CD4-positive, alpha-beta T cell (primary cell): ENCODE measurements at regions not wholly inside any gene's neighbourhood (a gene's known extent, or its start where the extent isn't known, plus 50 kb on each side); places are given as distances from the start of the nearest gene placed in this dataset.

Experiments used
- ATAC-seq: fragments of 200-7000 bp; cut with Tn5 transposase; one replicate; pipeline ENCODE4 v1.10.0; 2022; ENCODE audit warnings: mild to moderate bottlenecking; ENCODE audit not compliant: poor library complexity
- CTCF ChIA-PET: fragments of 350-600 bp; sonication (Branson Sonifier 250); formaldehyde crosslinking; loops from one replicate; lab custom pipeline; 2021; ENCODE audit warnings: antibody characterized with exemption, inconsistent platforms; lab: Charles Lee
- POLR2A ChIA-PET: fragments of 350-600 bp; sonication (Branson Sonifier 250); formaldehyde crosslinking; loops from one replicate; lab custom pipeline; 2021; ENCODE audit warnings: antibody characterized with exemption, inconsistent platforms; lab: Charles Lee
- DNase-seq, 14 experiments: peaks; one replicate each; pipeline ENCODE4 v3.0.0-alpha.2; 2013 to 2020; ENCODE audit warnings: mixed read lengths in 2 of 14
- H3K27ac ChIP-seq, 2 donors: one replicate each; pipeline versions ENCODE4 v1.5.1 to v1.7.0; 2013; ENCODE audit warnings: low read length in 2 of 2, low read depth in 1 of 2, mild to moderate bottlenecking in 1 of 2
- H3K27me3 ChIP-seq, 2 experiments: 1 replicate in 1 of 2; 2 replicates in 1 of 2; pipeline versions ENCODE4 v1.6.1 to v1.7.0; 2013; ENCODE audit warnings: low read length in 2 of 2, control low read depth in 1 of 2, mild to moderate bottlenecking in 1 of 2, moderate library complexity in 1 of 2; ENCODE audit not compliant: insufficient read depth in 2 of 2, control insufficient read depth in 1 of 2
- H3K36me3 ChIP-seq: one replicate; pipeline ENCODE4 v1.6.1; 2013; ENCODE audit warnings: low read length, control low read depth; ENCODE audit not compliant: insufficient read depth
- H3K4me1 ChIP-seq: one replicate; pipeline ENCODE4 v1.6.1; 2013; ENCODE audit warnings: low read length, control low read depth; ENCODE audit not compliant: insufficient read depth
- H3K4me3 ChIP-seq: one replicate; pipeline ENCODE4 v1.5.1; 2013; ENCODE audit warnings: mild to moderate bottlenecking, low read length, moderate library complexity
- H3K9me3 ChIP-seq, 2 experiments: 1 replicate in 1 of 2; 2 replicates in 1 of 2; pipeline versions ENCODE4 v1.6.1 to v1.7.0; 2013; ENCODE audit warnings: low read length in 2 of 2, mild to moderate bottlenecking in 2 of 2, control low read depth in 1 of 2, moderate library complexity in 1 of 2; ENCODE audit not compliant: control insufficient read depth in 1 of 2, insufficient read depth in 1 of 2
- H3K27ac Mint-ChIP-seq: one replicate; pipeline ENCODE4 v1.8.0; 2020; ENCODE audit warnings: mixed read lengths
- H3K27me3 Mint-ChIP-seq: one replicate; pipeline ENCODE4 v1.8.0; 2021; ENCODE audit warnings: mixed read lengths
- H3K36me3 Mint-ChIP-seq: one replicate; pipeline ENCODE4 v1.8.0; 2021; ENCODE audit warnings: low read depth, mixed read lengths
- H3K4me1 Mint-ChIP-seq: one replicate; pipeline ENCODE4 v1.8.0; 2021; ENCODE audit warnings: low read depth, mixed read lengths
- H3K4me3 Mint-ChIP-seq: one replicate; pipeline ENCODE4 v1.8.0; 2020; ENCODE audit warnings: mild to moderate bottlenecking, mixed read lengths
- H3K9me3 Mint-ChIP-seq: one replicate; pipeline ENCODE4 v1.8.0; 2020; ENCODE audit warnings: mixed read lengths
- intact Hi-C, 2 experiments: fragments of 100-400 bp; cut with DNase I in 1 of 2; cut with micrococcal nuclease in 1 of 2; formaldehyde crosslinking; loops; one replicate each; pipeline versions ENCODE4 v1.15.1 to v1.9.0; 2023 to 2025; cut with DNase I, micrococcal nuclease
- TF ChIP-seq, protein P1 (sequence below): fragments of 200-600 bp; IDR thresholded peaks from one replicate; pipeline ENCODE4 v1.8.0; 2022; ENCODE audit warnings: antibody characterized with exemption, mild to moderate bottlenecking

DNA sequence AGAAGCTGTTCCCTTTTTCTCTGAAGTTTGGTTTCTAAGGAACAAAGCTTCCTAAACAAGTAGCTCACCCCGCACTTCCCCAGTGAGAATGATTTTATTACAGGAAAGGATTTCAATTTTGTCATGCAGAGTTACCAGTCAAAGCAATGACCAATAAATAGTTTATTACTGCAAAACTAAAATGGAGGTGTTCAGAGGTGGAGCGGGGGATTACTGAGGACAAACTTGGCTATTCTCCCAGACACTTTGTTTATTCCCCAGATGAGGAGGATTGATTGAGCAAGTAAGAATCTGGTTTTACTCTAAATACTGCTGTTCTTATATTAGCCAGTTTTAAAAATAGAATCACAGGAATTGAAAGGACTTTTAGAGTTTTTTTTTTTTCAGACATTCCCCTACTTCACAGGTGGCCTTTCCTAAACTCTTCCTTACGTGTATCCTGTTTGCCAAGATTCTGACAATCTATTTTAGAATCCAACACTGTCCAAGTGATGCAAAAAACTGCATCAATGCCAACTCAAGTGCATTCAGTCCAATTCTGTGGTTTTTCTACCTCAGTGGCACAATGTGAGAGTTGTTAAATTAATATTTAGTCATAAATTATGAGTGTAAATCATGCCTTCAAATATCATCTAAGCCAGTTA, 136.1 kb downstream of the TNFSF18 start:
- intact Hi-C loops: loop anchor here in 1 of 2 experiments (5.0 kb wide), 1 partner anchor 37 kb away; no protein-coding TSS in a partner anchor
- Histone ChIP-seq H3K36me3 (no peaks in the 10 kb centered on the region), H3K27me3 (no peaks in the 10 kb centered on the region), H3K27ac (no peak overlapping the region), H3K4me1 (no peaks in the 10 kb centered on the region), H3K4me3 (no peak overlapping the region), H3K9me3 (peaks cover 7 to 12% of the 10 kb centered on the region in 2 experiments)
- TF ChIP-seq, protein P1, sequence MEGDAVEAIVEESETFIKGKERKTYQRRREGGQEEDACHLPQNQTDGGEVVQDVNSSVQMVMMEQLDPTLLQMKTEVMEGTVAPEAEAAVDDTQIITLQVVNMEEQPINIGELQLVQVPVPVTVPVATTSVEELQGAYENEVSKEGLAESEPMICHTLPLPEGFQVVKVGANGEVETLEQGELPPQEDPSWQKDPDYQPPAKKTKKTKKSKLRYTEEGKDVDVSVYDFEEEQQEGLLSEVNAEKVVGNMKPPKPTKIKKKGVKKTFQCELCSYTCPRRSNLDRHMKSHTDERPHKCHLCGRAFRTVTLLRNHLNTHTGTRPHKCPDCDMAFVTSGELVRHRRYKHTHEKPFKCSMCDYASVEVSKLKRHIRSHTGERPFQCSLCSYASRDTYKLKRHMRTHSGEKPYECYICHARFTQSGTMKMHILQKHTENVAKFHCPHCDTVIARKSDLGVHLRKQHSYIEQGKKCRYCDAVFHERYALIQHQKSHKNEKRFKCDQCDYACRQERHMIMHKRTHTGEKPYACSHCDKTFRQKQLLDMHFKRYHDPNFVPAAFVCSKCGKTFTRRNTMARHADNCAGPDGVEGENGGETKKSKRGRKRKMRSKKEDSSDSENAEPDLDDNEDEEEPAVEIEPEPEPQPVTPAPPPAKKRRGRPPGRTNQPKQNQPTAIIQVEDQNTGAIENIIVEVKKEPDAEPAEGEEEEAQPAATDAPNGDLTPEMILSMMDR: no peak
- Mint-ChIP-seq H3K27ac (no peak overlapping the region), H3K4me1 (peaks cover 1% of the 10 kb centered on the region), H3K4me3 (no peak overlapping the region), H3K36me3 (no peaks in the 10 kb centered on the region), H3K27me3 (no peaks in the 10 kb centered on the region), H3K9me3 (peaks cover 3% of the 10 kb centered on the region)
- ChIA-PET POLR2A (no interaction called here), CTCF (no interaction called here)
- DNase-seq: no peak
- no peak for ATAC-seq

DNA sequence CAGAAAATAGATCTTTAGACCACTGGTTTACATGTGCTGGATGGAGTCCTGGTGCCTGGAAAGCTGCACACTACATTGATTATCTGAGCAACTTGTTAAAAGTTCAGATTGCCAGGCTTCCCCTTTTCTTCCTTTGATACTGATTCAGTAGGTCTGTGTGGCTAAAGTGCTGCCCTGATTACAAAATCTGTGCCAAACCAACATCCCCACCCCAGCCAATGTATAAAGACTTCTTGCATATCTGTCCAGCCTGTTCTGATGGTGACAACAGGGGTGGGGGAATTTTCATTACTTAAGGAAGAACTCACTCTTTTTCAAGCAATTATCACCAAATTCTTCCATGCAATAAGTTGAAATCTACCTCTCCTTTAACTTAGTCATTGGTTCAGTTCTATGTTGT, 135.5 kb downstream of the TNFSF18 start:
- Histone ChIP-seq H3K9me3 (peaks cover 7 to 12% of the 10 kb centered on the region in 2 experiments), H3K4me1 (no peaks in the 10 kb centered on the region), H3K4me3 (no peak overlapping the region), H3K27me3 (no peaks in the 10 kb centered on the region), H3K27ac (no peak overlapping the region), H3K36me3 (no peaks in the 10 kb centered on the region)
- no peak for ATAC-seq
- intact Hi-C loops: loop anchor here in 1 of 2 experiments (5.0 kb wide), 1 partner anchor 38 kb away; no protein-coding TSS in a partner anchor
- H3K36me3 Mint-ChIP-seq: no peaks in the 10 kb centered on the region
- no peak overlapping the region for H3K27ac Mint-ChIP-seq
- H3K9me3 Mint-ChIP-seq: peaks cover 3% of the 10 kb centered on the region
- TF ChIP-seq, protein P1: no peak
- DNase-seq: no peak
- H3K27me3 Mint-ChIP-seq: no peaks in the 10 kb centered on the region
- CTCF ChIA-PET: no interaction called here
- H3K4me3 Mint-ChIP-seq: no peak overlapping the region
- no peaks in the 10 kb centered on the region for H3K4me1 Mint-ChIP-seq
- POLR2A ChIA-PET: no interaction called here

DNA sequence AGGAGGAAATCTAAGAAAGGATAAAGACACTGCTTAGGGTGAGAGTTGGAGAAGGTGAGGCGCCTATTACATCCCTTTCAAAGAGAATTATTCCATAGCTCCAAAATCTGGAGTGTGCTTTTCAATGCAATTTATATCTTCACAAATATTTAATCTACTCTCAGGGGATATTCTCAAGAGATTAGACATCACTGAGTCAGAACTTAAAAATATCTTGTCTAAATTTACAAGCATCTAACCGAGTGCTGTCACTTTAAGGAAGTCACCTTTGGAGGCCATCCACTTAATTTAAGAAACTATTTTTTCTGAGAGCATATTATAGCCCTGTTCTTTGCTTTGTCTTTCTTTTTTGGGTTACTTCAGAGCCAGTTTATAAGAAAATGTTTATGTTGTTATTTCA, 134.6 kb downstream of the TNFSF18 start:
- no peak for DNase-seq
- Histone ChIP-seq H3K4me1 (no peaks in the 10 kb centered on the region), H3K4me3 (no peak overlapping the region), H3K27me3 (no peaks in the 10 kb centered on the region), H3K9me3 (peaks cover 7 to 12% of the 10 kb centered on the region in 2 experiments), H3K36me3 (no peaks in the 10 kb centered on the region), H3K27ac (no peak overlapping the region)
- no peak overlapping the region for H3K4me3 Mint-ChIP-seq
- TF ChIP-seq, protein P1: no peak
- CTCF ChIA-PET: no interaction called here
- intact Hi-C loops: loop anchor here in 1 of 2 experiments (5.0 kb wide), 1 partner anchor 39 kb away; no protein-coding TSS in a partner anchor
- no peak overlapping the region for H3K27ac Mint-ChIP-seq
- POLR2A ChIA-PET: no interaction called here
- ATAC-seq: no peak
- no peaks in the 10 kb centered on the region for H3K36me3 Mint-ChIP-seq
- peaks cover 3% of the 10 kb centered on the region for H3K9me3 Mint-ChIP-seq
- H3K27me3 Mint-ChIP-seq: no peaks in the 10 kb centered on the region
- no peaks in the 10 kb centered on the region for H3K4me1 Mint-ChIP-seq
